ENCODE measurements at regions not wholly inside any gene's neighbourhood (a gene's known extent, or its start where the extent isn't known, plus 50 kb on each side); places are given as distances from the start of the nearest gene placed in this dataset.
A peak's percentile ranks its signal among the peaks of the same experiment; 100 is the strongest.

DNA sequence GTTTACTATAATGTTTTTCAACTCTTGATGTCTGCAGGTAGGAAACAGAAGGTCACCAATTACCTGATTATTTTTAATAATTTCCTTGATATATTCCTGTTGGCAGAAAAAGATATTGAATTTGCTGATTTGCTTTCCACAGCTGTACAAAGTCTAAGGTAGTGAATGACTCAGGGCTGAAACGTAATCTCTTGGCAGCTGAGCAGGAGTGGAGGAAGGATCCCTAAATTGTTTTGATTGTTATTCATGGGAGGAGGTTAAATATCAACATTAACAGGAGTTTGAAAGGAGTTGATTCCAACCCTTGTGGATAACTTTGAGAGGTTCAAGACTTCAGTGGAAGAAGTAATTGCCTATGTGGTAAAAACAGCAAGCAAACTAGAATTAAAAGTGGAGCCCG, 345.2 kb upstream of the SLC8A1 start:
- ATAC-seq (ENCODE audit: low read depth) = peak; percentile 44; the same call in 1 of the 3 replicates
- peaks cover 7% of the 10 kb centered on the region for H3K27me3 ChIP-seq (ENCODE audit: insufficient read depth, poor library complexity, severe bottlenecking)
- H3K9me3 ChIP-seq (ENCODE audit: severe bottlenecking) = no peaks in the 10 kb centered on the region
- no peak overlapping the region for H3K4me3 ChIP-seq (ENCODE audit: severe bottlenecking)
- H3K4me1 ChIP-seq (ENCODE audit: insufficient read depth, poor library complexity, severe bottlenecking) = no peaks in the 10 kb centered on the region
- DNase-seq (ENCODE audit: low spot score) = no peak
- H3K27ac ChIP-seq (ENCODE audit: poor library complexity, severe bottlenecking) = no peak overlapping the region
- TF ChIP-seq, protein P1, sequence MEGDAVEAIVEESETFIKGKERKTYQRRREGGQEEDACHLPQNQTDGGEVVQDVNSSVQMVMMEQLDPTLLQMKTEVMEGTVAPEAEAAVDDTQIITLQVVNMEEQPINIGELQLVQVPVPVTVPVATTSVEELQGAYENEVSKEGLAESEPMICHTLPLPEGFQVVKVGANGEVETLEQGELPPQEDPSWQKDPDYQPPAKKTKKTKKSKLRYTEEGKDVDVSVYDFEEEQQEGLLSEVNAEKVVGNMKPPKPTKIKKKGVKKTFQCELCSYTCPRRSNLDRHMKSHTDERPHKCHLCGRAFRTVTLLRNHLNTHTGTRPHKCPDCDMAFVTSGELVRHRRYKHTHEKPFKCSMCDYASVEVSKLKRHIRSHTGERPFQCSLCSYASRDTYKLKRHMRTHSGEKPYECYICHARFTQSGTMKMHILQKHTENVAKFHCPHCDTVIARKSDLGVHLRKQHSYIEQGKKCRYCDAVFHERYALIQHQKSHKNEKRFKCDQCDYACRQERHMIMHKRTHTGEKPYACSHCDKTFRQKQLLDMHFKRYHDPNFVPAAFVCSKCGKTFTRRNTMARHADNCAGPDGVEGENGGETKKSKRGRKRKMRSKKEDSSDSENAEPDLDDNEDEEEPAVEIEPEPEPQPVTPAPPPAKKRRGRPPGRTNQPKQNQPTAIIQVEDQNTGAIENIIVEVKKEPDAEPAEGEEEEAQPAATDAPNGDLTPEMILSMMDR (IDR thresholded peaks at IDR 0.05; ENCODE audit: poor library complexity, severe bottlenecking) = no peak
- H3K36me3 ChIP-seq (ENCODE audit: low read depth) = no peaks in the 10 kb centered on the region

DNA sequence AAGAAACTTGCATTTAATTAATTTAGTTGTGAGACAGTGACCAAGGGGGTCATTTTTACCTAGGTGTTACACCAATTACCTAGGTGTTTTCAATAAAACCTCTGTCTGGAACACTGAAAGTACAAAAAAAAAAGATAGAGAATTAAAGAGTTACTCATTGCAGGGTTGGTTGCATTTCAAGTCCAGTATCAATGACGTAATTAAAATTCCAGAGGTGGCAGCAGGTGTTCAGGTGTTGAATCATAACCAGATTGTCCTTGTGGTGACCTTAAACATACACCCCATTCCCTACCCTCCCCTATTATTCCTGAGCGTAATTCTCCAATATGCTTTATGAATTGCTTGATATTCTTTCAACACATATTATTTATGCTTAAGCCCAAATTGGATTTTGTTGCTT, 352.0 kb upstream of the SLC8A1 start:
- TF ChIP-seq, protein P1 (IDR thresholded peaks at IDR 0.05; ENCODE audit: poor library complexity, severe bottlenecking) = no peak
- ATAC-seq (ENCODE audit: low read depth) = no peak

DNA sequence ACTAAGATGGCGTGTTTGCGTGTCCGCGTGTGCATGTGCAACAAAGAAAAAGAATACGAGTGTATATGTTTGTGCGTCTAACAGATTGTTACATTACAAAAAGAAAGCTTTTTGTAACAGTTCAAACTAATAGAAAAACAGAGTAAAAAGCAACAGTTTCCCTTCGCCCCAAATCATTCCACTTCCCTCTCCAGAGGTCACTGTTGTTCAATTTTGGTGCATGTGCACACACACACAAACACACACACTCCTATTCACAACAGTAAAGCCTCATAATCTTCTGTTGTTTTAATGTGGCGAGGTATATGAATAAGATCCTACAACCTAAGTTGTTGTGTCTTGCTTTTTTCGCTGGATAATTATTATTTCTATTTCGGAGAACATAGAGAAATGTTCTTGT, 357.3 kb upstream of the SLC8A1 start:
- DNase-seq (ENCODE audit: low spot score) (no peak), ATAC-seq (ENCODE audit: low read depth) (no peak)
- TF ChIP-seq, protein P1 (IDR thresholded peaks at IDR 0.05; ENCODE audit: poor library complexity, severe bottlenecking) = no peak
- Histone ChIP-seq H3K4me1 (ENCODE audit: insufficient read depth, poor library complexity, severe bottlenecking) (no peaks in the 10 kb centered on the region), H3K27me3 (ENCODE audit: insufficient read depth, poor library complexity, severe bottlenecking) (no peaks in the 10 kb centered on the region), H3K27ac (ENCODE audit: poor library complexity, severe bottlenecking) (no peak overlapping the region), H3K36me3 (ENCODE audit: low read depth) (no peaks in the 10 kb centered on the region), H3K4me3 (ENCODE audit: severe bottlenecking) (no peak overlapping the region), H3K9me3 (ENCODE audit: severe bottlenecking) (no peaks in the 10 kb centered on the region)

More for the DNA sequence above, 352.0 kb upstream of the SLC8A1 start:
- Histone ChIP-seq H3K4me1 (ENCODE audit: insufficient read depth, poor library complexity, severe bottlenecking) (no peaks in the 10 kb centered on the region), H3K9me3 (ENCODE audit: severe bottlenecking) (no peaks in the 10 kb centered on the region), H3K27ac (ENCODE audit: poor library complexity, severe bottlenecking) (no peak overlapping the region), H3K4me3 (ENCODE audit: severe bottlenecking) (no peak overlapping the region), H3K36me3 (ENCODE audit: low read depth) (no peaks in the 10 kb centered on the region), H3K27me3 (ENCODE audit: insufficient read depth, poor library complexity, severe bottlenecking) (peaks cover 7% of the 10 kb centered on the region)
- no peak for DNase-seq (ENCODE audit: low spot score)

DNA sequence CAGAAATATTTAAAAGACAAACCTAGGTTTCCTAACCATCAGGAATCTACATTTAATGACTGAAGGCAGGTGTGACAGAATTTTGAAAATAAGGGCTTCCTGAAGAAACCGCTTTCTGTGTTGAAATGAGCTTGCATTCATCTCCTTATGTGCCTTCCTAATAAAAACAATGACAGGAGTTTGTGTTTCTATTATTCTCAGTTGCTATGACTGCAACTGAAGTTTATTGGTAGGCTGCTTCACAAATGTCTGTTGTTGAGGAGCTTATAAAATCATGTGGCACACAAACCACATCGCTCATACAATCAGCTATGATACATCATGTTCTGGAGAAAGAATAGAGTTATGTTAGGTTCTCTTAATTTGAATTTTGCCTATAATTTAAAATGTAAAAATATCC, 362.7 kb upstream of the SLC8A1 start:
- TF ChIP-seq, protein P1 (IDR thresholded peaks at IDR 0.05; ENCODE audit: poor library complexity, severe bottlenecking) = no peak
- H3K9me3 ChIP-seq (ENCODE audit: severe bottlenecking) = no peaks in the 10 kb centered on the region
- H3K27me3 ChIP-seq (ENCODE audit: insufficient read depth, poor library complexity, severe bottlenecking) = no peaks in the 10 kb centered on the region
- DNase-seq (ENCODE audit: low spot score) = no peak
- H3K27ac ChIP-seq (ENCODE audit: poor library complexity, severe bottlenecking) = no peak overlapping the region
- ATAC-seq (ENCODE audit: low read depth) = no peak
- no peaks in the 10 kb centered on the region for H3K36me3 ChIP-seq (ENCODE audit: low read depth)
- H3K4me3 ChIP-seq (ENCODE audit: severe bottlenecking) = no peak overlapping the region
- H3K4me1 ChIP-seq (ENCODE audit: insufficient read depth, poor library complexity, severe bottlenecking) = no peaks in the 10 kb centered on the region

DNA sequence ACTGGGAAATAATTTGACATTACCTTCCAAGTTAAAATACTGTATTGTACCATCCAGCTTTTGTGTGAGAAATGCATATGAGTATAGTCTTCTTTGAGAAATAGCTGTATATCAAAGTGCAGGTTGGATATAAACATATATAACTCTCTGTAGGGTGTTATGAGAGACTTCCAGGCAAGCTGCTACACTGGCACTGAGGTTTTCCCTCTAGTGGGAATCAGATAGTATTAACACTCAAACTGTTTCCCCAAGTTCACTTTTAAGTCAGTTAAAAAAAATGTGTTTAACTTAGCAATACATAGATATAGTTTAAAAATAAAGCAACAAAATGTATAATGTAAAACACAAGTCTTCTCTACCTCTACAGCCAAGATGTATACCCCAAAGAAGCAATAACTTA, 368.4 kb upstream of the SLC8A1 start:
- ATAC-seq (ENCODE audit: low read depth) = 0 out of 3 replicates have a peak, but pooled peaks have one; percentile 31
- H3K36me3 ChIP-seq (ENCODE audit: low read depth) = no peaks in the 10 kb centered on the region
- peaks cover 5% of the 10 kb centered on the region for H3K27me3 ChIP-seq (ENCODE audit: insufficient read depth, poor library complexity, severe bottlenecking)
- no peak overlapping the region for H3K4me3 ChIP-seq (ENCODE audit: severe bottlenecking)
- DNase-seq (ENCODE audit: low spot score) = no peak
- H3K9me3 ChIP-seq (ENCODE audit: severe bottlenecking) = no peaks in the 10 kb centered on the region
- H3K4me1 ChIP-seq (ENCODE audit: insufficient read depth, poor library complexity, severe bottlenecking) = peaks cover 4% of the 10 kb centered on the region
- TF ChIP-seq, protein P1 (IDR thresholded peaks at IDR 0.05; ENCODE audit: poor library complexity, severe bottlenecking) = no peak
- H3K27ac ChIP-seq (ENCODE audit: poor library complexity, severe bottlenecking) = no peak overlapping the region

All from RWPE2 (cell line).